ENCODE measurements at regions not wholly inside any gene's neighbourhood (a gene's known extent, or its start where the extent isn't known, plus 50 kb on each side); places are given as distances from the start of the nearest gene placed in this dataset.

DNA sequence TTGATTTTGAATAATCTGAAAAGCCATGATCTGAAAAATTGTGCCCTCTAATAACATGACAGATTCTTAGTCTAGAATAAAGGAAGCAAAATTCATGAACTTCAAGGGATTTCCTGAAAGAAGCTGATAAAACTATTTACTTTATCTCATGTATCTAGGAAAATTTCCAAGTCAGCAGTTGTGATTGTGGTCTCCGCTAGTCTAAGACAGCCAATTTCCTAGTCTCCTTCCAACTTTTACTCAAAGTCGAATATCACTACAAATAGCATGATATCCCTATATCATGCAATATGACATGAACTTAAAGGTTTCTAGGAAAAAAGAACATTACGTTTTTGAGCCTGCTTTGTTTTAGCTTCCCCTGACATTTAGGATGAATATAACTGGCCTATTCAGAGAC, 202.1 kb upstream of the GHITM start:
- DNase-seq (ENCODE audit: low spot score) = no peak

- DNase-seq (ENCODE audit: low spot score) = no peak
Observed at GRCh38 chr10:83937826-83938225, 201.5 kb upstream of the GHITM start.

DNA sequence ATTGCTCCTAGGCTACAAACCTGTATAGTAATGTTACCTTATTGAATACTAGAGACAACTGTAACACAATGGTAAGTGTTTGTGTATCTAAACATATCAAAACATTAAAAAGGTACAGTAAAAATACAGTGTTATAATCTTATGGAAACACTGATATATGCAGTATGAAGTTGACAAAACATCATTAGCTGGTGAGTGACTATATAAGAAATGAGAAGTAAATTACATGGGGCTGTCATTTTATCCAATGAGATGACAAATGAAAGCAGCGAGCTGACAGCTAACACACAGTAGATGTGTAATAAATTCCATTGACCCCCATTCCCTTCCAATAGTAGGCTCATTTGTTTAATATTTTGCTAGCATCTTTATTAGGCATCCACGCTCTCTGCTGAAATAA, 198.1 kb upstream of the GHITM start:
- no peak for DNase-seq (ENCODE audit: low spot score)

GRCh38 chr10:83942410-83942809, 196.9 kb upstream of the GHITM start:
- DNase-seq (ENCODE audit: low spot score) = no peak

DNA sequence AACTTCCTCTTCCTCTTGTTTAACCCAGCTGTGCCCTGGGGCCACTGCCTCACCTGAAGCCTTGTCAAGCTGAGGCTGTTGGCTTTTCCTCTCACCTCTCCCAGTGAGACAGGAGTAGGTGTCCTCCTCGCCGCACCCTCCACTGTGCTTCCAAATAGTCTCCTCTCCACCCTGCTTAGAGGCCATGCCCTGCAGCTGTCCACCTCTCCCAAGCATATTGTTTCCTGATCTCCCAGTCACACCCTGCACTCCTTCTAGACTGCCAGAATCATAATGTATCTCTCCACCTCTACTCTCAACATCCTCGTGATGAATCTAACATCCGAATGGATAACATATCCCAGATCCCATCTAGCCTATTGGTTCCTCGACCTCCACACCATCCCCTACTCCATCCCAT, 196.3 kb upstream of the GHITM start:
- no peak for DNase-seq (ENCODE audit: low spot score)

DNA sequence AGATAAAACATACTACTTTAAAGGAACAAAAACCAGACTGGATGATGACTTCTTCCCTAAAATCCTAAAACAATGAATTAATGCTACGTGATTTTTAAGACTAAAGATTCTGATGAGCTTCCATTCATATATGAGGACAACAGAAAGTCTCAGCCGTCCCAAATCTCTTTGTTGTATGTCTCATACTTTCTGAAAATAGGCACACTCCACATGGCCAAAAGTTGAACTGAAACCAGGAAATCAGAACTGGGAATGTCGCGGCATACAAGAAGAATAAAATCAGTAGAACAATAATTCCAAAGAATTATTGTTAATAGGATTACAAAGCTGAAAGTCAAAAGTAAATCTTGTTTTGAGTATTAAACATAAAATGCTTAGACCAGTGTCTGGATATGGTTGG, 195.4 kb upstream of the GHITM start:
- no peak for DNase-seq (ENCODE audit: low spot score)

- DNase-seq (ENCODE audit: low spot score) = no peak
Observed at GRCh38 chr10:83945982-83946718, 193.2 kb upstream of the GHITM start.

- DNase-seq (ENCODE audit: low spot score) = no peak
Observed at GRCh38 chr10:83952314-83952713, 187.0 kb upstream of the GHITM start.

DNA sequence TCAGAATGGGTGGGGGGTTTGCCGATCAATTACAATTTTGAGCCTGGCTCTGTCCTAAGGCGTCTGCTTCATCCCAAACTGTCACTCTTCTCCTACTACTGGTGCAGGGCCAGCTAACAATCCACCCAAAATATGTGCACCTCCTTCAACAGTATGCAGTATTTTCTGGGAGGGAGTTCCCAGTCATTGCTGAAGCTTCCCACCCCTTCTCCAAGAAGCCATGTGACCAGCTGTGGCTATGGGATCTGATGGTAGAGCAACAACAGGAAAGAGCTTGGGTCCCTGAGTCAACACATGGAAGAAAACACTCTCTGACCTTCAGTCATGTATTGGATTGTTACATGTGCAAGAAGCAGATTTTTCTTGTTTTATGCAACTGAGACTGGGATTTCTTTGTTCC, 185.7 kb upstream of the GHITM start:
- no peak for DNase-seq (ENCODE audit: low spot score)

DNA sequence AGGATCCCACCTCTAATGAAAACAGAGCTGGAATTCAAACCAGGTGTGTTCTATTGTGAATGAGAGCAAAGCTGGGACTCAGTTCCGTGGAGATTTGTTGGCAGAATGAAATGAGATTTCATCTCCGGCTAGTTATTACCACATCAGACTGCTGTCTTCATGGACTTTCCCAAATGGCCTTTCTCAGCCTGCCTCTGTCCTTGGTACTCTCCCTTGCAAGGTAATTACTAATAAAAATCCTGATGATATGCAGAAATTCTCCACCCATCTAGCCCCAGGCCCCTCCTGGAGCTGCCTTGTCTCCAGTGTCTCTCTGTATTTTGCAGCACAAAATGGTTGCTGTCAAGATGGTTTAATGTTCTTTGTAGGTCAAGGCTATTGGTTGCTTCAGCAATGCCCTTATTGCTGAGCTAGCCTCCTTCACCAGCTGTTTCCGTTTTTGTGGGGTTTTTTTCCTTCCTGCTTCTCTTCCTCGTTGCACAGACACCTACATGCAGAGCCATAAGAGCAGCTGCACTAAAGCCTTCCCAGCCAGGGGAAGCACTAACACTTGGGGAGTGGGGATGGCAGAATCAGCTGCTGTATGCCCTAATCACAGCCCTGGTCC, 185.0 kb upstream of the GHITM start:
- no peak for DNase-seq (ENCODE audit: low spot score)

DNA sequence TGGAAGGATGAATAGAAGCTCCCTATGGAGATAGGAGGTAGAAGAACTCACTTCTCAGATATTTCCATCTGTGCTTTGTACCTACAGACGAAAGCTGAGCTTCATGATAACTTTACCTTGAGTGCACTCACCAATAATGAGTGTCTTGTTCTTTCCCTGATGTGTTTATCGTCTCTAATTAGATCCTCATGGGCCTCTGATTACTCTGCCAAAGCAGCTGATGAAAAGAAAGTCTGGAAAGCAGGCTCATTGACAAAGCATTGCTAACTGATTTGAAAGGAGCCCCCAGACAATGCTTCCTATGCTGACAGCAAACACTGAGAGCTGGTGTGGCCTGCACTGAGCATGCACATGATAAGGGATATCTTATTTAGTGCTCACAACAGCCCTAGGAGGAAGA, 183.9 kb upstream of the GHITM start:
- no peak for DNase-seq (ENCODE audit: low spot score)

DNA sequence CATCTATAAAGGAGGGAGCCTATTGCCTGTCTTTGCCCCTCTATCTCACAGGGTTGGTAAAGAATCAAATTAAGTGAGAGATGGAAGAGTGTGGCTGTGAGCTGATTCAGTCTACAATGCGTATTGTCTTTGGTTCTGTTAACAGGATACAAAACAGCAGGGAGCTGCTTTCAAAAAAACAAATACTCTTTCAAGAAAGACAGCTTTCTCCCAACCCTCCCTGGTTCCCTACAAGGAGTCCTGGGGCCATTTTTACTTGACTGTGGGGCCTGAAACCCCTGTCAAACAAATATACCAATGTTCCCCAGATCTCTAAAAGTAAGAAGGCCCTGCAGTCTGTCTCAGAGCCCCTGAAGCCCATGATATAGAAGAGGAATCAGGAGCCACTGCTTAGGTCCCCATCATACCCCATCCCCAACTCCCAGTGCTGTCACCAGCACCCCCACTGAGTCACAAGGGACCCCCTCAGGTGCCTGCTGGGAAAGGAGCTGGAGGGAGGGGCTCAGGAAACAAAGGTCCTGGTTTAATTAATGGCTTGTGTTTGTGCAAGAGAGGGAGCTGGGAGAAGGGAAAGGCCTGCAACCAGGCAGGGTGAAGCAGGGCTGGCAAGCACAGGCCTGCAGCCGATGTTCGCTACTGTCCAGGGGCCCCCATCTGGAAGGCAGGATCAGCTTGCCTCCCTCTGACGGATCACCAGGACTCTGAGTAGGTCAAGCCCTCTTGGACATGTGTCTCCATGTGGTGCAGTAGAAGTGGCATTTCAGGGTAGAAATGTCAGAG, 182.0 kb upstream of the GHITM start:
- DNase-seq (ENCODE audit: low spot score) = no peak

- DNase-seq (ENCODE audit: low spot score) = no peak
Observed at GRCh38 chr10:83959328-83959727, 180.0 kb upstream of the GHITM start.

DNA sequence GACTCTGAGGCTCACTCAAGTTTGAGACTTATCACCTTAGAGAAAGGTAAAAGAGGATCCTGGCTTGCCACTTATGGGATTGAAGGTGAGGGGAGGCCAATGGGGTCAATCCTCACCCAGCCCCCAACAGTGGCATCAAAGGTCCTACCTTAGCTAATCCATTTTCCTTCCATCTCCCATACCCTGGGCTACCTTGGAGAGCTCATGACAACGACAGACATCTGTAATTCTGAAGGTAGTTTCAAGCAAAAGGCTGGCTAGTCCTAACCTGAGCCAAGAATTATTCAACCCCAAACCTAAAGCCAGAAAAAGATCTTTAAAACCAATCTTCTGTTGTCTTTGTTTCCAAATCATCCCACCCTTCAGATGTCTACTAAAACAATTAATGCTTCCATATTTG, 179.2 kb upstream of the GHITM start:
- DNase-seq (ENCODE audit: low spot score) = no peak

DNA sequence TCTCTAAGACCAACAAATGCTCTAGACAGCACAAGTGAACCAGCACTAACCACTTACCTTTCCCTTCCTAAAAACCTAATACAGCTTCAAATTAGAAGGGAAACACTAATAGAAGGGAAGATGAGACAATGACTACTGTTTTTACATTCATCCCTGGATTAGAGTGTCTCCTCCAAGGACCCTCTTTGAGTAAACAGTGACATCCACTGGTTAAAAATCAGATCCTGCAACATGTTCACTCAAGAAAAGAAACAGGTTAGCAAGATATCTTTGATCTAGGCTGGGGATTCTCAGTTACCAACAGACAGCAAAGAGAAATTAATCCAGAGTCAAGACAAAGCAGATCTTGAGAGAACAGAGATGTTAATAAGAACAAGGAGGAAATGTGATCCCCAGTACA, 177.7 kb upstream of the GHITM start:
- no peak for DNase-seq (ENCODE audit: low spot score)

GRCh38 chr10:83963446-83963845, 175.9 kb upstream of the GHITM start:
- DNase-seq (ENCODE audit: low spot score) = no peak

- DNase-seq (ENCODE audit: low spot score) = no peak
Observed at GRCh38 chr10:83965473-83965872, 173.8 kb upstream of the GHITM start.

DNA sequence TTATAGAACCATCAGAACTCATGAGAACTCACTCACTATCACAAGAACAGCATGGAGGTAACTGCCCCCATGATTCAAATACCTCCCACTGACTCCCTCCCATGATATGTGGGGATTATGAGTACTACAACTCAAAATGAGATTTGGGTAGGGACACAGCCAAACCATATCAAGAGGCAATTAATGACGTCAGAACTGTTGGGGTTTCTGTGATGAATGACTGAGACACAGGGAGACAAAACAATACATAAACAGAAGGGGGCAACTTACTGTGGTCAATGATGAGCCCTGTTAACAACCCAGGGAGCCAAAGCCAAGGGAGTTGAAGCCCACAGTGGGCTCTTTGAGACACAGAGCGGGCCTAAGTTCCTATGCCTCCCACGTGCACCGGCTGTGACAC, 171.3 kb upstream of the GHITM start:
- DNase-seq (ENCODE audit: low spot score) = no peak

GRCh38 chr10:83978681-83979383, 160.5 kb upstream of the GHITM start:
- DNase-seq (ENCODE audit: low spot score) = no peak

- no peak for DNase-seq (ENCODE audit: low spot score)
Observed at GRCh38 chr10:83982812-83983211, 156.5 kb upstream of the GHITM start.

GRCh38 chr10:83983578-83984255, 155.6 kb upstream of the GHITM start:
- no peak for DNase-seq (ENCODE audit: low spot score)

DNA sequence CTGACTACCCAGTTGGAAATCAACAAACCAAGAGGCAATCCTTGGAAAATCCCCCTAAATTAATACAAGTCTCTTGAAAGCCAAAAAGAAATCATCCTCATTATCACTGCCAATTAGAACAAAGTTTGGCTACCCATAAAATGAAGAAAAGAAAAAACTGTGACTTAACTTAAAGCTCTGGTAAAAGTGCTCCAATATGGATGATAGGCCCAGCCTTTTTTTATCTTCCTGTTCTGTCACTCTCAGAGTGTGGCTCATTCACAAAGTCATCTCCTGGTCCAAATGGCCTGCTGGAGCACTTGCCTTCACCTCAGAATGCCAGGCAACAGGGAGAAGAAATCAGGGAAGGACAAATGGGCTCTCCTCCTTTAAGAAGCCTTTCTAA, 155.1 kb upstream of the GHITM start:
- DNase-seq (ENCODE audit: low spot score) = no peak

Data from RKO (cell line).